ENCODE measurements at regions not wholly inside any gene's neighbourhood (a gene's known extent, or its start where the extent isn't known, plus 50 kb on each side); places are given as distances from the start of the nearest gene placed in this dataset.

DNA sequence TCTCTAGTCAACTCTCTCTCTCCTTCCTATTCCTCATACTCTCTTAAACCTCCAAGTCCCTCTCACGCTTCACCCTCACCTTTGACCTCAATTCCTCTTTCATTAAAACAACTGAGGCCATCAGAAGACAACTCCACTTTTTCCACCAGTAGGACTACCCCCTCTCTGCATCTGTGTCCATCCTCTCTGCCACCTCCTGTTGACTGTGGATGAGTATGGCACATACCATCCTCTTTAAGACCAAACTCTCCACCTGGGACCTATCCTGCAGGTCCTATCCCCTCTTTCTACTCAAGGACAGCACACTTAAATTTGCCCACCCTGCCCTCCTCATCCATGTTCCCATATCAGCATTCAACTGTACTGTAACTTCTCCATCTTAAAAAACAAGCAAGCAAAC, 89.2 kb downstream of the FOXD1 start:
- H3K4me2 ChIP-seq, result no peak overlapping the region
- WGBS (ENCODE audit: low lambda C conversion rate, missing lambda C conversion rate), result 83% methylated on average over 1 of the region's 1 CpG
- no peaks in the 10 kb centered on the region for H3K4me1 ChIP-seq (ENCODE audit: insufficient read depth)

DNA sequence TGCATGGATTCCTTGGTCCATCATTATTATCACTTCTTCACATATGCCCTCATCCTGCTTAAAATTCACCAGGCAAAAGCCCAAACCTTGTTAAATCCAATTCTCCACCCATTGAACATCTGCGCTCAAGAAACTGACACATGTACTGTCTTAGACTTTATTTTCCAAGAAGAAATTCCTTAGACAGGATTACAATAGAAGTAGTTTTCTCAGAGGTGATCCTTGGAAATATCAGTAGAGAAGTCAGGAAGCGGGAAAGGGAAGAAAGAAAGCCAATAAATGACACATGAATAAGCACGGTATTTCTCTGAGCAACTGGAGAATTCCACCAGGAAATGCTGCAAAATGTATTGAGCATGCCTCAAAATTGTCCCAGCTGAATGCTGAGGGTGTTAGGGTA, 90.2 kb downstream of the FOXD1 start:
- no peaks in the 10 kb centered on the region for H3K9me2 ChIP-seq (replicated peaks; ENCODE audit: insufficient read depth)
- no peak overlapping the region for H3K27ac ChIP-seq
- peaks cover 9% of the 10 kb centered on the region for H3K27me3 ChIP-seq
- H4K20me1 ChIP-seq (ENCODE audit: insufficient read depth, poor library complexity, severe bottlenecking), result no peaks in the 10 kb centered on the region
- H3K4me3 ChIP-seq, result no peak overlapping the region
- WGBS (ENCODE audit: low lambda C conversion rate, missing lambda C conversion rate), result 97% methylated on average over 3 of the region's 3 CpGs
- H3K4me1 ChIP-seq (ENCODE audit: insufficient read depth), result no peaks in the 10 kb centered on the region
- no peaks in the 10 kb centered on the region for H3K36me3 ChIP-seq (replicated peaks; ENCODE audit: insufficient read depth, low read depth)
- H2AFZ ChIP-seq, result no peak overlapping the region
- H3K9me3 ChIP-seq (ENCODE audit: low read depth), result no peaks in the 10 kb centered on the region
- H3K79me2 ChIP-seq, result no peaks in the 10 kb centered on the region
- H3K4me2 ChIP-seq, result no peak overlapping the region
- no peak for DNase-seq (ENCODE audit: low spot score)
- TF ChIP-seq, protein P1, sequence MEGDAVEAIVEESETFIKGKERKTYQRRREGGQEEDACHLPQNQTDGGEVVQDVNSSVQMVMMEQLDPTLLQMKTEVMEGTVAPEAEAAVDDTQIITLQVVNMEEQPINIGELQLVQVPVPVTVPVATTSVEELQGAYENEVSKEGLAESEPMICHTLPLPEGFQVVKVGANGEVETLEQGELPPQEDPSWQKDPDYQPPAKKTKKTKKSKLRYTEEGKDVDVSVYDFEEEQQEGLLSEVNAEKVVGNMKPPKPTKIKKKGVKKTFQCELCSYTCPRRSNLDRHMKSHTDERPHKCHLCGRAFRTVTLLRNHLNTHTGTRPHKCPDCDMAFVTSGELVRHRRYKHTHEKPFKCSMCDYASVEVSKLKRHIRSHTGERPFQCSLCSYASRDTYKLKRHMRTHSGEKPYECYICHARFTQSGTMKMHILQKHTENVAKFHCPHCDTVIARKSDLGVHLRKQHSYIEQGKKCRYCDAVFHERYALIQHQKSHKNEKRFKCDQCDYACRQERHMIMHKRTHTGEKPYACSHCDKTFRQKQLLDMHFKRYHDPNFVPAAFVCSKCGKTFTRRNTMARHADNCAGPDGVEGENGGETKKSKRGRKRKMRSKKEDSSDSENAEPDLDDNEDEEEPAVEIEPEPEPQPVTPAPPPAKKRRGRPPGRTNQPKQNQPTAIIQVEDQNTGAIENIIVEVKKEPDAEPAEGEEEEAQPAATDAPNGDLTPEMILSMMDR (IDR thresholded peaks at IDR 0.05; ENCODE audit: poor library complexity), result no peak
- TF ChIP-seq EZH2 (IDR thresholded peaks at IDR 0.05; ENCODE audit: borderline replicate concordance) (no peak), EZH2phosphoT487 (IDR thresholded peaks at IDR 0.05; ENCODE audit: low read depth, severe bottlenecking, unreplicated experiment) (no peak)

More for the DNA sequence above, 89.2 kb downstream of the FOXD1 start:
- no peaks in the 10 kb centered on the region for H3K36me3 ChIP-seq (replicated peaks; ENCODE audit: insufficient read depth, low read depth)
- no peak for DNase-seq (ENCODE audit: low spot score)
- H3K27ac ChIP-seq, result no peak overlapping the region
- peaks cover 7% of the 10 kb centered on the region for H3K27me3 ChIP-seq
- no peak for TF ChIP-seq EZH2 (IDR thresholded peaks at IDR 0.05; ENCODE audit: borderline replicate concordance)
- no peak for TF ChIP-seq EZH2phosphoT487 (IDR thresholded peaks at IDR 0.05; ENCODE audit: low read depth, severe bottlenecking, unreplicated experiment)
- TF ChIP-seq, protein P1 (IDR thresholded peaks at IDR 0.05; ENCODE audit: poor library complexity), result no peak
- no peak overlapping the region for H2AFZ ChIP-seq
- H4K20me1 ChIP-seq (ENCODE audit: insufficient read depth, poor library complexity, severe bottlenecking), result no peaks in the 10 kb centered on the region
- no peaks in the 10 kb centered on the region for H3K9me3 ChIP-seq (ENCODE audit: low read depth)
- H3K79me2 ChIP-seq, result no peaks in the 10 kb centered on the region
- H3K9me2 ChIP-seq (replicated peaks; ENCODE audit: insufficient read depth), result no peaks in the 10 kb centered on the region
- H3K4me3 ChIP-seq, result no peak overlapping the region

DNA sequence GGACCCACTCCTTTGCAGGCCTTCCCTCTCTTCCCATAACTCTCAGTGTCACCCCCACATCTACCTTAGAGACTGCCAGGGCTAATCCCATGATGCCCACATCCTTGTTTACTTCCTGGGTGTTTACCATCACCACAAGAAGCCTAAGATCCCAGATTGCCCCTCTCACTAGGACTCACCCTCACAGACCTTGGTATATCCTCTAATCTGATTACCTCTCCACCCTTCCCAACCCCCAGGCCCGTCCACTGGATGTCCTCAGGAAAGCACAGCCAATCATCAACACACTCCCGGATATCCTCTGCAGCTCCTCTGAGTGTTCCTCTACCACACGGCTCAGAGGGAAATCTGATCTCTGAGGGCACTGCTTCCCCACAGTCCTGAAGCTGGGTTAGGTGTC, 91.0 kb downstream of the FOXD1 start:
- Histone ChIP-seq H3K79me2 (no peaks in the 10 kb centered on the region), H4K20me1 (ENCODE audit: insufficient read depth, poor library complexity, severe bottlenecking) (no peaks in the 10 kb centered on the region), H3K36me3 (replicated peaks; ENCODE audit: insufficient read depth, low read depth) (no peaks in the 10 kb centered on the region), H3K9me3 (ENCODE audit: low read depth) (no peaks in the 10 kb centered on the region), H3K4me3 (no peak overlapping the region), H3K27ac (no peak overlapping the region), H2AFZ (no peak overlapping the region), H3K27me3 (peaks cover 14% of the 10 kb centered on the region), H3K9me2 (replicated peaks; ENCODE audit: insufficient read depth) (no peaks in the 10 kb centered on the region), H3K4me2 (no peak overlapping the region), H3K4me1 (ENCODE audit: insufficient read depth) (no peaks in the 10 kb centered on the region)
- WGBS (ENCODE audit: low lambda C conversion rate, missing lambda C conversion rate), result 73% methylated on average over 3 of the region's 3 CpGs
- TF ChIP-seq EZH2 (IDR thresholded peaks at IDR 0.05; ENCODE audit: borderline replicate concordance) (no peak), EZH2phosphoT487 (IDR thresholded peaks at IDR 0.05; ENCODE audit: low read depth, severe bottlenecking, unreplicated experiment) (no peak)
- TF ChIP-seq, protein P1 (IDR thresholded peaks at IDR 0.05; ENCODE audit: poor library complexity), result no peak
- DNase-seq (ENCODE audit: low spot score), result no peak

DNA sequence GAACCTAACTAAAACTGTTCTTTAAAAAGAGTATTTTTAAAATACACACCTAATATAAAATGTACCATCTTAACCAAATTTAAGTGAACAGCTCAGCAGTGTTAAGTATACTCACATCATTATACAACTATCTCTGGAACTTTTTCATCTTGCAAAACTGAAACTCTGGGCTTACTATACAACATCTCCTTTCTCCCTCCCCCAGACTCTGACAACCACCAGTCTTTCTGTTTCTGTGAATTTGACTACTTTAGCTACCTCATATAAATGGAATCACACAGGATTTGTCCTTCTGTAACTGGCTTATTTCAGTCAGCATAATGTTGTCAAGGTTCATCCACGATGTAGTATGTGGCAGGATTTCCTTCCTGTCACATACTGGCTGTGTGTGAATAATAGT, 93.5 kb downstream of the FOXD1 start:
- H3K27me3 ChIP-seq, result peaks cover 13% of the 10 kb centered on the region
- H3K27ac ChIP-seq, result no peak overlapping the region
- no peaks in the 10 kb centered on the region for H4K20me1 ChIP-seq (ENCODE audit: insufficient read depth, poor library complexity, severe bottlenecking)
- 88% methylated on average over 1 of the region's 1 CpG for WGBS (ENCODE audit: low lambda C conversion rate, missing lambda C conversion rate)
- no peak for TF ChIP-seq EZH2phosphoT487 (IDR thresholded peaks at IDR 0.05; ENCODE audit: low read depth, severe bottlenecking, unreplicated experiment)
- TF ChIP-seq, protein P1 (IDR thresholded peaks at IDR 0.05; ENCODE audit: poor library complexity), result no peak
- no peak for TF ChIP-seq EZH2 (IDR thresholded peaks at IDR 0.05; ENCODE audit: borderline replicate concordance)
- no peak overlapping the region for H2AFZ ChIP-seq
- H3K9me3 ChIP-seq (ENCODE audit: low read depth), result no peaks in the 10 kb centered on the region
- H3K9me2 ChIP-seq (replicated peaks; ENCODE audit: insufficient read depth), result no peaks in the 10 kb centered on the region
- no peaks in the 10 kb centered on the region for H3K4me1 ChIP-seq (ENCODE audit: insufficient read depth)
- H3K36me3 ChIP-seq (replicated peaks; ENCODE audit: insufficient read depth, low read depth), result no peaks in the 10 kb centered on the region
- H3K79me2 ChIP-seq, result no peaks in the 10 kb centered on the region
- no peak overlapping the region for H3K4me3 ChIP-seq
- no peak overlapping the region for H3K4me2 ChIP-seq
- DNase-seq (ENCODE audit: low spot score), result no peak
